ENCODE measurements at regions not wholly inside any gene's neighbourhood (a gene's known extent, or its start where the extent isn't known, plus 50 kb on each side); places are given as distances from the start of the nearest gene placed in this dataset.

- Histone ChIP-seq H3K9me3 (ENCODE audit: control insufficient read depth, low read length) (peaks cover 4% of the 10 kb centered on the region), H3K4me1 (ENCODE audit: control insufficient read depth, insufficient read depth, low read length) (no peaks in the 10 kb centered on the region), H3K4me3 (ENCODE audit: low read length) (no peak overlapping the region), H3K36me3 (ENCODE audit: control insufficient read depth, insufficient read depth, low read length) (no peaks in the 10 kb centered on the region), H3K27ac (ENCODE audit: low read depth, low read length) (no peak overlapping the region), H3K9ac (ENCODE audit: extremely low read depth, low read length, poor library complexity, severe bottlenecking) (no peak overlapping the region), H3K27me3 (ENCODE audit: control insufficient read depth, insufficient read depth, low read length, poor library complexity, severe bottlenecking) (no peaks in the 10 kb centered on the region)
- Mint-ChIP-seq H3K36me3 (ENCODE audit: low read depth) (no peaks in the 10 kb centered on the region), H3K4me1 (no peaks in the 10 kb centered on the region), H3K27ac (no peak overlapping the region), H3K27me3 (ENCODE audit: insufficient read depth) (no peaks in the 10 kb centered on the region), H3K4me3 (no peak overlapping the region), H3K9me3 (peaks cover 6% of the 10 kb centered on the region)
- WGBS, 2 experiments (ENCODE audit: insufficient coverage in 1 of 2, insufficient read length in 1 of 2): no CpG with 5 or more reads among the region's 1 CpG
- no peak for DNase-seq
- TF ChIP-seq CTCF (conservative IDR thresholded peaks at IDR 0.05): no peak
Measured at GRCh38 chr15:46129145-46129544, 494.3 kb downstream of the SQOR start.

GRCh38 chr15:46131876-46132275 is 497.0 kb downstream of the SQOR start:
- no peaks in the 10 kb centered on the region for H3K36me3 ChIP-seq (ENCODE audit: control insufficient read depth, insufficient read depth, low read length)
- TF ChIP-seq CTCF (conservative IDR thresholded peaks at IDR 0.05): no peak
- no peak for DNase-seq
- H3K36me3 Mint-ChIP-seq (ENCODE audit: low read depth): no peaks in the 10 kb centered on the region
- peaks cover 20% of the 10 kb centered on the region for H3K9me3 Mint-ChIP-seq
- H3K27ac ChIP-seq (ENCODE audit: low read depth, low read length): no peak overlapping the region
- no peaks in the 10 kb centered on the region for H3K4me1 ChIP-seq (ENCODE audit: control insufficient read depth, insufficient read depth, low read length)
- H3K27ac Mint-ChIP-seq: no peak overlapping the region
- 86 to 88% methylated on average over 4 to 6 of the region's 6 CpGs for WGBS, 2 experiments (ENCODE audit: insufficient coverage in 1 of 2, insufficient read length in 1 of 2)
- H3K4me3 Mint-ChIP-seq: no peak overlapping the region
- H3K4me1 Mint-ChIP-seq: no peaks in the 10 kb centered on the region
- no peak overlapping the region for H3K9ac ChIP-seq (ENCODE audit: extremely low read depth, low read length, poor library complexity, severe bottlenecking)
- no peak overlapping the region for H3K4me3 ChIP-seq (ENCODE audit: low read length)
- H3K27me3 ChIP-seq (ENCODE audit: control insufficient read depth, insufficient read depth, low read length, poor library complexity, severe bottlenecking): no peaks in the 10 kb centered on the region
- H3K27me3 Mint-ChIP-seq (ENCODE audit: insufficient read depth): no peaks in the 10 kb centered on the region
- peaks cover 12% of the 10 kb centered on the region for H3K9me3 ChIP-seq (ENCODE audit: control insufficient read depth, low read length)

- no peaks in the 10 kb centered on the region for H3K36me3 ChIP-seq (ENCODE audit: control insufficient read depth, insufficient read depth, low read length)
- H3K4me3 Mint-ChIP-seq: no peak overlapping the region
- no peaks in the 10 kb centered on the region for H3K27me3 Mint-ChIP-seq (ENCODE audit: insufficient read depth)
- H3K27me3 ChIP-seq (ENCODE audit: control insufficient read depth, insufficient read depth, low read length, poor library complexity, severe bottlenecking): no peaks in the 10 kb centered on the region
- no peak overlapping the region for H3K27ac ChIP-seq (ENCODE audit: low read depth, low read length)
- no peak overlapping the region for H3K27ac Mint-ChIP-seq
- no peaks in the 10 kb centered on the region for H3K4me1 ChIP-seq (ENCODE audit: control insufficient read depth, insufficient read depth, low read length)
- no peak for TF ChIP-seq CTCF (conservative IDR thresholded peaks at IDR 0.05)
- H3K36me3 Mint-ChIP-seq (ENCODE audit: low read depth): no peaks in the 10 kb centered on the region
- no peak overlapping the region for H3K4me3 ChIP-seq (ENCODE audit: low read length)
- no peak overlapping the region for H3K9ac ChIP-seq (ENCODE audit: extremely low read depth, low read length, poor library complexity, severe bottlenecking)
- no peak for DNase-seq
- H3K9me3 ChIP-seq (ENCODE audit: control insufficient read depth, low read length): peaks cover 12% of the 10 kb centered on the region
- H3K9me3 Mint-ChIP-seq: peaks cover 15% of the 10 kb centered on the region
- 89 to 100% methylated on average over 1 to 2 of the region's 2 CpGs for WGBS, 2 experiments (ENCODE audit: insufficient coverage in 1 of 2, insufficient read length in 1 of 2)
- no peaks in the 10 kb centered on the region for H3K4me1 Mint-ChIP-seq
Measured at GRCh38 chr15:46137443-46137842, 502.6 kb downstream of the SQOR start.
